ENCODE measurements at regions not wholly inside any gene's neighbourhood (a gene's known extent, or its start where the extent isn't known, plus 50 kb on each side); places are given as distances from the start of the nearest gene placed in this dataset.
"Not testable (repeated sequence)": the region's sequence is repeated elsewhere in the genome, so short reads cannot be mapped to it uniquely, and the experiment has no call there.

DNA sequence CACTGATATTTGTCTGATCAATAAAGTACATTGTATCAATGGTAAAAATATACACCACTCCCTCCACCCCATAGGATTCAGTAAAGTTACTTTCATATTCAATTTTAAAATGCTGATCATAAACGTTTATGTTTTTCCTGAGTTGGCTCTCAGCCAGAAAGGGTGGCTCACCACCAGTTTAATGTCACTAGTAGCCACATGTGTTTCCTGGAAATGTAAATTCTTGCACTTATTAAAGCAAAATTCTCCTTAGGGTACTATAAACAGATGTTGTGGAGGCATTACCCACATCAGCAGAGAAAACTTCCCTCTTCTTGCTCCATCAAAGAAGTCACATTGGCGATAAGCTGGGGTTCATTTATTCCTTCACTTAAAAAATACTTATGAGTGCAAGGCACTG, 210.3 kb downstream of the SREK1 start:
- H3K4me3 Mint-ChIP-seq, result no peak overlapping the region
- H3K27me3 Mint-ChIP-seq, result peaks cover 17% of the 10 kb centered on the region
- H3K4me1 Mint-ChIP-seq, result peaks cover 11% of the 10 kb centered on the region
- no peak overlapping the region for H3K27ac Mint-ChIP-seq
- no peaks in the 10 kb centered on the region for H3K9me3 Mint-ChIP-seq
- no peak for ATAC-seq
- no peaks in the 10 kb centered on the region for H3K36me3 Mint-ChIP-seq

- no peaks in the 10 kb centered on the region for H3K9me3 Mint-ChIP-seq
- H3K4me3 Mint-ChIP-seq, result no peak overlapping the region
- H3K36me3 Mint-ChIP-seq, result no peaks in the 10 kb centered on the region
- ATAC-seq, result no peak
- H3K27me3 Mint-ChIP-seq, result peaks cover 17% of the 10 kb centered on the region
- H3K4me1 Mint-ChIP-seq, result peaks cover 11% of the 10 kb centered on the region
- no peak overlapping the region for H3K27ac Mint-ChIP-seq
Observed at GRCh38 chr5:66356011-66356565, 212.0 kb downstream of the SREK1 start.

DNA sequence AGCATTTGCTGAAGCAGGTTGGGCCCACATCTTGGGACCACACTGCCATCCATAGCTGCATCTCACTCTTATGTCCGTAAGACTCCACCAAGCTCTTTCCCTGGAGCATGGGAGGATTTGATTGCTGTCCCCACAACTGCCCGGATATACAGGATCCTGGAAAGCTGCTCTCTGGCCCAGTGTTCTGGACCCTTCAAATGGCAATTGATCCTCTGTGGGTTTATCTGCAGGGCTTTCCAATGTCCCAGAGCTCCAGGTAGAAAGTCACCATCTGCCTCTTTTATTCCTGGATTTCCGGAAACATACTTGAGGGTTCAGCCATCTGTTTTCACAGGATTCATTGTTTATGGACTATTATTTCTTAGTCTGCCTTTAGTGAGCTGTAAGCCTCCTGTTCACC, 214.6 kb downstream of the SREK1 start:
- Mint-ChIP-seq H3K4me3 (no peak overlapping the region), H3K27ac (no peak overlapping the region), H3K27me3 (peaks cover 27% of the 10 kb centered on the region), H3K36me3 (no peaks in the 10 kb centered on the region), H3K4me1 (no peaks in the 10 kb centered on the region), H3K9me3 (no peaks in the 10 kb centered on the region)
- ATAC-seq, result no peak

- H3K9me3 Mint-ChIP-seq, result no peaks in the 10 kb centered on the region
- no peak overlapping the region for H3K27ac Mint-ChIP-seq
- H3K4me3 Mint-ChIP-seq, result no peak overlapping the region
- no peak for ATAC-seq
- no peaks in the 10 kb centered on the region for H3K36me3 Mint-ChIP-seq
- peaks cover 10% of the 10 kb centered on the region for H3K27me3 Mint-ChIP-seq
- H3K4me1 Mint-ChIP-seq, result no peaks in the 10 kb centered on the region
Observed at GRCh38 chr5:66361070-66361469, 217.0 kb downstream of the SREK1 start.

DNA sequence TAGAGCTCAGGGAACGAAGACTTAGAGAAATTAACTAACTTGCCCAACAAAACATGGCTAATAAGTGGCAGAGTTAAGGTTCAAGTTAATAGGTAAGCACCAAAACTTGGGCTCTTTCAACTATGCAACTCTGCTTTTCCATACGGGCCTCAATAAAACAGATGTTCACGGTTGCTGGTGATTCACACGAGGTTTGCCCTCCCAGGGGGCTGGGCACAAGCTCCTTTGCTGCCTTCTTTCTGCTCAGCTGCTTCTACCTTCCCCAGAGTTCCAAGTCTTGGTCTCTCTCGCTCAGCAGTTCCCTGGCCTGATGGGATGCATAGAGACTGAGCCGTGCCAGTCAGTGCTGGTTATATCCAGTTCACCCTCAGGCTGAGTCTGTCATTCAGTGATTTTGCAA, 217.9 kb downstream of the SREK1 start:
- no peak overlapping the region for H3K4me3 Mint-ChIP-seq
- H3K4me1 Mint-ChIP-seq, result no peaks in the 10 kb centered on the region
- no peak for ATAC-seq
- H3K27me3 Mint-ChIP-seq, result peaks cover 10% of the 10 kb centered on the region
- H3K36me3 Mint-ChIP-seq, result no peaks in the 10 kb centered on the region
- no peak overlapping the region for H3K27ac Mint-ChIP-seq
- H3K9me3 Mint-ChIP-seq, result no peaks in the 10 kb centered on the region

- Mint-ChIP-seq H3K9me3 (no peaks in the 10 kb centered on the region), H3K4me3 (no peak overlapping the region)
Observed at GRCh38 chr5:66362687-66363086, 218.6 kb downstream of the SREK1 start.

DNA sequence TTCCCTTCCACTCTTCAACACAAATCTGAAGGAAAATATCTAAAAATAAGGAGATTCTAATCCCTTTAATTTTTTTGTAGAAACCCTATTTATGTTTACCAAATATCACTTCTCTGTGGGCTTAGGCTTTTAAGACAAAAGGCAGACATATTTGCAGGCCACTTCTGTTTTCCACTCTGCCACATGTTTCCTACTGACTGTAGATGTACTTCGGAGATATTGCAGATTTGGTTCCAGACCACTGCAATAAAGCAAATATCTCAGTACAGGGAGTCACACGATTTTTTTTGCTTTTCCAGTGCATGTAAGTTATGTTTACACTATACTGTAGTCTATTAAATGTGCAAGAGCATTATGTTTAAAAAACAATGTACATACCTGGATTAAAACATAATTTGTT, 219.0 kb downstream of the SREK1 start:
- no peak overlapping the region for H3K4me3 Mint-ChIP-seq
- H3K27ac Mint-ChIP-seq, result no peak overlapping the region
- H3K4me1 Mint-ChIP-seq, result no peaks in the 10 kb centered on the region
- no peaks in the 10 kb centered on the region for H3K36me3 Mint-ChIP-seq
- ATAC-seq, result no peak
- no peaks in the 10 kb centered on the region for H3K9me3 Mint-ChIP-seq
- peaks cover 10% of the 10 kb centered on the region for H3K27me3 Mint-ChIP-seq

More at GRCh38 chr5:66362687-66363086, 218.6 kb downstream of the SREK1 start:
- no peaks in the 10 kb centered on the region for H3K4me1 Mint-ChIP-seq
- H3K36me3 Mint-ChIP-seq, result no peaks in the 10 kb centered on the region
- H3K27me3 Mint-ChIP-seq, result peaks cover 10% of the 10 kb centered on the region
- H3K27ac Mint-ChIP-seq, result no peak overlapping the region
- no peak for ATAC-seq

GRCh38 chr5:66364186-66364585, 220.1 kb downstream of the SREK1 start:
- H3K27me3 Mint-ChIP-seq, result peaks cover 10% of the 10 kb centered on the region
- H3K9me3 Mint-ChIP-seq, result no peaks in the 10 kb centered on the region
- no peak overlapping the region for H3K27ac Mint-ChIP-seq
- ATAC-seq, result no peak
- no peak overlapping the region for H3K4me3 Mint-ChIP-seq
- no peaks in the 10 kb centered on the region for H3K4me1 Mint-ChIP-seq
- H3K36me3 Mint-ChIP-seq, result no peaks in the 10 kb centered on the region

GRCh38 chr5:66365981-66366380, 221.9 kb downstream of the SREK1 start:
- Mint-ChIP-seq H3K27me3 (peaks cover 10% of the 10 kb centered on the region), H3K9me3 (no peaks in the 10 kb centered on the region), H3K4me3 (no peak overlapping the region), H3K36me3 (no peaks in the 10 kb centered on the region), H3K27ac (no peak overlapping the region), H3K4me1 (no peaks in the 10 kb centered on the region)
- ATAC-seq, result no peak

- H3K9me3 Mint-ChIP-seq, result no peaks in the 10 kb centered on the region
- H3K36me3 Mint-ChIP-seq, result no peaks in the 10 kb centered on the region
- H3K4me1 Mint-ChIP-seq, result no peaks in the 10 kb centered on the region
- peaks cover 5% of the 10 kb centered on the region for H3K27me3 Mint-ChIP-seq
- no peak overlapping the region for H3K4me3 Mint-ChIP-seq
- H3K27ac Mint-ChIP-seq, result no peak overlapping the region
- ATAC-seq, result no peak
Observed at GRCh38 chr5:66367814-66368541, 223.9 kb downstream of the SREK1 start.

DNA sequence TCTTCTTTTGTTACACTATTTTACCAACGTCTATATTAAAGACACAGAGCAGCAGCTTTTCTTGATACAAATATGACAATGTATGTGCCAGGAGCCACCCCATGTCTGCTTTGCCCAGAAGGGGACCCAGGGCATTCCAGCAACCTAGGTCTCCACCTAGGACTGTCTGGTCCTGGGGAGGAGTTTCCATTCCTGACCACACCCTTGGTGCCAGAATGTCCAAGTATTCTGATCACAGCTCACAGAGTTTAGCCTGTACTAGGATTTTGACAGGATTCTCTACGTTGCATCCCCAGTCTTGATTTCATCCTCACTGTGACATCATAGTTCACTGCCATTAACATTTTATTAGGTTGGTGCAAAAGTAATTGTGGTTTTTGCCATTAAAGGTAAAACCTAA, 224.7 kb downstream of the SREK1 start:
- Mint-ChIP-seq H3K27ac (no peak overlapping the region), H3K9me3 (no peaks in the 10 kb centered on the region), H3K4me1 (no peaks in the 10 kb centered on the region), H3K36me3 (no peaks in the 10 kb centered on the region), H3K4me3 (no peak overlapping the region), H3K27me3 (no peaks in the 10 kb centered on the region)
- ATAC-seq, result peak; percentile 21

- Mint-ChIP-seq H3K27me3 (peaks cover 22% of the 10 kb centered on the region), H3K4me3 (no peak overlapping the region), H3K9me3 (peaks cover 24% of the 10 kb centered on the region), H3K27ac (no peak overlapping the region), H3K4me1 (no peaks in the 10 kb centered on the region), H3K36me3 (peaks cover 4% of the 10 kb centered on the region)
- no peak for ATAC-seq
Observed at GRCh38 chr5:66377747-66378146, 218.4 kb upstream of the MAST4 start.

GRCh38 chr5:66378407-66378806, 217.8 kb upstream of the MAST4 start:
- Mint-ChIP-seq H3K4me3 (no peak overlapping the region), H3K9me3 (peaks cover 24% of the 10 kb centered on the region), H3K27ac (no peak overlapping the region), H3K36me3 (peaks cover 4% of the 10 kb centered on the region), H3K4me1 (no peaks in the 10 kb centered on the region), H3K27me3 (peaks cover 22% of the 10 kb centered on the region)
- ATAC-seq, result no peak

- ATAC-seq, result no peak
- H3K27ac Mint-ChIP-seq, result no peak overlapping the region
- no peak overlapping the region for H3K4me3 Mint-ChIP-seq
- no peaks in the 10 kb centered on the region for H3K4me1 Mint-ChIP-seq
- H3K9me3 Mint-ChIP-seq, result peaks cover 24% of the 10 kb centered on the region
- H3K27me3 Mint-ChIP-seq, result peaks cover 9% of the 10 kb centered on the region
- H3K36me3 Mint-ChIP-seq, result peaks cover 4% of the 10 kb centered on the region
Observed at GRCh38 chr5:66382152-66382551, 214.0 kb upstream of the MAST4 start.

DNA sequence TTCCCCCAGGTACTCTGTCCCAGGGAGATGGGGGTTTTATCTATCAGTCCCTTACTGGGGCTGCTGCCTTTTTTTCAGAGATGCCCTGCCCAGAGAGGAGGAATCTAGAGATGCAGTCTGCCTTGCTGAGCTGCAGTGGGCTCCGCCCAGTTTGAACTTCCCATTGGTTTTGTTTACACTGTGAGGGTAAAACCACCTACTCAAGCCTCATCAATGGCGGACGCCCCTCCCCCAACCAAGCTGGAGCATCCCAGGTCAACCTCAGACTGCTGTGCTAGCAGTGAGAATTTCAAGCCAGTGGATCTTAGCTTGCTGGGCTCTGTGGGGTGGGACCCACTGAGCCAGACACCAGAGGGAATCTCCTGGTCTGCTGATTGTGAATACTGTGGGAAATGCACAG, 191.0 kb upstream of the MAST4 start:
- not testable (repeated sequence) for H3K9me3 Mint-ChIP-seq, H3K4me3 Mint-ChIP-seq, H3K27ac Mint-ChIP-seq, H3K27me3 Mint-ChIP-seq, H3K4me1 Mint-ChIP-seq, H3K36me3 Mint-ChIP-seq, ATAC-seq

DNA sequence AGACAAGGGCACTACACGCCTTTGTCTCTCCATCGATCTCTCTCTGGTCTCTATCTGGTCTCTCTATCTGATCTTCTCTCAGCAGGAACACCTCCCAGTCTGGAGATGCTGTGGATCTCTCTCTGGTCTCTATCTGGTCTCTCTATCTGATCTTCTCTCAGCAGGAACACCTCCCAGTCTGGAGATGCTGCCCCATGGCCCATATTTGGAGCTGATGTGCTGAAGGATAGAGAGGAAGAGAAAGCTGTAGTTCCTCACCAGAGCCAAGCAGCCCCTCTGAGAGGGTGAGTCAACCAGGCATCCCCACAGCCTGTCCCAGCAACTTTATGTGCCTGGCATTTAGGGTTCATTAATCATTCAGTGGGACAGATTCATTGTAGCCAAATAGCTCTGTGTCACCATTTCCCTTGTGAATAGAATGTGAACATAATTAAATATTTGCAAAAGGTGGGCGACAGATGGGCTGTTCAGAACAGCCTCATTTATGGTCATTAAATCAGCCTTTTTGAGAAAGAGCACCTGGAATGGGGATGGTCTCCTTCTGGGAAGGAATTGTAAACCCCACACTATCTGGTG, 189.3 kb upstream of the MAST4 start:
- ATAC-seq, result peak; percentile 51
- Mint-ChIP-seq H3K9me3 (peaks cover 3% of the 10 kb centered on the region), H3K27ac (no peak overlapping the region), H3K36me3 (no peaks in the 10 kb centered on the region), H3K27me3 (peaks cover 7% of the 10 kb centered on the region), H3K4me3 (no peak overlapping the region), H3K4me1 (no peaks in the 10 kb centered on the region)

All from stimulated activated memory B cell treated with anti-CD40 and anti-IgM and Interleukin-4, amounts not matched to agents 10 μg/mL and 1 μg/mL and 100 μg/mL, for 72 hours (primary cell).